Inferior parietal cortex (tissue), 1 donor: ENCODE measurements at regions not wholly inside any gene's neighbourhood (a gene's known extent, or its start where the extent isn't known, plus 50 kb on each side); places are given as distances from the start of the nearest gene placed in this dataset.
"Not testable (repeated sequence)": the region's sequence is repeated elsewhere in the genome, so short reads cannot be mapped to it uniquely, and the experiment has no call there.

ENCODE experiments used
- DNase-seq: peaks from one replicate; pipeline ENCODE4 v3.0.0-alpha.2; 2016; ENCODE audit errors: extremely low spot score

DNA sequence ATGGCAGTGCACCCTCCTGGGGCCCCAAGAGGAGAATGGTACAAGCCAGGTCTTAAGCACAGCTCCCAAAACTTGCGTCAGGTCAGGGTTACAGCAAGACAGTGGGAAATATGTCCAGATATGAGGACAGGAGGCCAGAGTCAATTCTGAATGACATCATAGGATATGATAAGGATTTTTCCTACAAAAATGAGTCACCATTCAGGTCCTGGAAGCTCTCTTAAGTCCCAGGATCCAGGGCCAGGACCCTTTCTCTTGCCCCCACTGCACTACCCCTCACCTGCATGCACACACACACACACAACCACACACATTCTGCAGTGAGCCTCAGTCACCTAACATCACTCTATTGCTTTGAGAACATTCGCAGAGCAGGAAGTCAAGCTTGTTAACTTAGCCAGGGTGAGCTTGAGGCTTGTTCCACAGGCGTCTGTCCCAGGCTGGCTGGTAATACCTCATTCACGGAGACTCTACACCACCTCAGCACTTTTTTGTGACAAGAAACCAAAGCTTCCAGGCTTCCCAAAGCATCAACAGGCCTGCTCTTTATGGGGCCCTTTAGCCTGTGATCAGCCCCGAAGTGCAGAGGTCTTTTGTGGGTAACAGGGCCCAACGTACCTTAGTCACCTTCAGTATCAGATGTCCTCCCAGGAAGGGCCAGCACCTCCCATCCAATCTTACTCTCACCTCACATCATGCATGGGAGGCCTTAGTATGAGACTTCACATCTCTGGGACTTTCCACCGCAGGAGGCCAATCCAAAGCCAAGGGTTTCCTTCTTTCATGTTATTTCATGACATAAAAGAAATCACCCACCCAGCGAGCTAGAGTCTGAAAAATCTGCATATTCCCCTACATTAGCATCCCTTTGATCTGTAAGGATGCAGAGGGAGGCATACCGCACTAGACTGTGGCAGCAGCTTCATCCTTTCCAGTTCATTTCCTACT is 74.0 kb upstream of the LIPC start:
- no peak for DNase-seq

DNA sequence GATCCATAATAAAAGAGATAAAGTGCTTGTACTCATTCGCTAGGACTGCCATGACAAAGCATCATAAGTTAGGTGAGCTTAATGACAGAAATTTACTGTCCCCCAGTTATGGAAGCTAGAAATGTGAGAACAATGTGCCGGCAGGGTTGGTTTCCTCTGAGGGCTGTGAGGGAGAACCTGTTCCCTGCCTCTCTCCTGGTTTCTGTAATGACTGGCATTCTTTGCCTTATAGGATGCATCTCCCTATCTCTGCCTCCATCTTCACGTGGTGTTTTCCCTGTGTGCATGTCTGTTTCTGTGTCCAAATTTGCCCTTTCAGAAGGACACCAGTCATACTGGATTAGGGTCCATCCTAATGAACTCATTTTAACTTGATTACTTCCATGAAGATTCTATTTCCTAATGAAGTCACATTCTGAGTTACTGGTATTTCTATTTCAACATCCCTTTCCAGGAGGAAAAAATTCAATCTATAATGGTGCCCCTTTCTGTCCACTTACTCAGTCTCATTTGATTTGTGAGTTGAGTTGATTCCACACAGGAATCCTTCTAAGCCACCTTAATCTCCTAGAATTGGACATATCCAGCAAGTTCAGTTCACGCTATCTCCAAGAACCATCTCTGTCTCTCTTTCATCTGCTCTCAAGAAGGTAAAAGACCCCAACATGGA is 71.2 kb upstream of the LIPC start:
- DNase-seq: no peak

DNA sequence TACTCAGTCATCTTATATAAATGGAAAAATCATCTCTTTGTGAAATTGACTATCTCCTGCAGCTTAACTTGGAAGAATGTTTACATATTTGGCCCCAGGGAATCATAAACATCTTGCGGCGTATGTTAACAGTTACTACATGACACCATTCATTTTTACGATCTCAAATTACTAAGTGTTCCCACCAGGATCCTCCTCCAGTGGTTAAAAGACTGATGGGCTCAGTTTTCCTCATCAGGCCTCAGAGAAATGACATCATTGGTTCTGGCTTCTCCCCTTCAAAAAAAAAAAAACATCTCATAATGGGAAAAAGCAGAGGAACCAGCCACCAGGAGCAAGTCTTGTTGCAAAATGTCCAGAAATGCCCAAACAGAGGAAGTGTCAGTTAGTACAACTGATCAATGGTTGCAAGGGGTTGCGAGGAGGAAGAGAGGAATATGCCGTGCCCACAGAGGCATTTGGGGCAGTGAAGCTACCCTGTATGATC is 70.5 kb upstream of the LIPC start:
- DNase-seq: no peak

DNA sequence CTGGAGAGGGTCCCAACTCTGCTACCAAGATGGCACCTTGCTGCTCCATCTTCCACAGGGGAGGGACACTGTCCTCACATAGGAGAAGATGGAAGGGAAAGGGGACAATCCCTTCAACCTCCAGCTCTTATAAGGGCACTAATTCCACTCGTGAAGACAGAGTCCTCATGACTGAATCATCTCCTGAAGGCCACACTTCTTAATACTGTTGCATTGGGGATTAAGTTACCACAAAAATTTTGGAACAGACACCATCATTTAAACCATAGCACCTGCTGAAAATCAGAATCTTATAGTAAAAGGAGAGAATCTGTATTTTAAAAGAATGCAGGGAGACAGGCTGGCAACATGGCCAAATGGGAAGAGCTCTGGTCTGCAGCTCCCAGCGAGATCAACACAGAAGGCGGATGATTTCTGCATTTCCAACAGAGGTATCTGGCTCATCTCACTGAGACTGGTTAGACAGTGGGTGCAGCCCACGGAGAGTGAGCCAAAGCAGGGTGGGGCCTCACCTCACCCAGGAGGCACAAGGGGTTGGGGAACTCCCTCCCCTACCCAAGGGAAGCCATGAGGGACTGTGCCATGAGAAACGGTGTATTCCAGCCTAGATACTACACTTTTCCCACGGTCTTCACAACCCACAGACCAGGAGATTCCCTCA is 69.4 kb upstream of the LIPC start:
- DNase-seq: no peak

DNA sequence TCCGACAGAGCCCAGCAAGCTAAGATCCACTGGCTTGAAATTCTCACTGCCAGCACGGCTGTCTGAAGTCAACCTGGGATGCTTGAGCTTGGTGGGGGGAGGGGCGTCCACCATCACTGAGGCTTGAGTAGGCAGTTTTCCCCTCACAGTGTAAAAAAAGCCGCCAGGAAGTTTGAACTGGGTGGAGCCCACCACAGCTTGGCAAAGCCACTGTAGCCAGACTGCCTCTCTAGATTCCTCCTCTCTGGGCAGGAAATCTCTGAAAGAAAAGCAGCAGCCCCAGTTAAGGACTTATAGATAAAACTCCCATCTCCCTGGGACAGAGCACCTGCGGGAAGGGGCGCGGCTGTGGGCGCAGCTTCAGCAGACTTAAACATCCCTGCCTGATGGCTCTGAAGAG is 68.7 kb upstream of the LIPC start:
- DNase-seq: not testable (repeated sequence)

DNA sequence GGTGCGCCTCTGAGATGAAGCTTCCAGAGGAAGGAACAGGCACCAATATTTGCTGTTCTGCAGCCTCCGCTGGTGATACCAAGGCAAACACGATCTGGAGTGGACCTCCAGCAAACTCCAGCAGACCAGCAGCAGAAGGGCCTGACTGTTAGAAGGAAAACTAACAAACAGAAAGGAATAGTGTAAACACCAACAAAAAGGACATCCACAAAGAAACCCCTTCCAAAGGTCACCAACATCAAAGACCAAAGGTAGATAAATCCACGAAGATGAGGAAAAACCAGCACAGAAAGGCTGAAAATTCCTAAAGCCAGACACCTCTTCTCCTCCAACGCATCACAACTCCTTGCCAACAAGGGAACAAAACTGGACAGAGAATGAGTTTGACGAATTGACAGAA is 68.1 kb upstream of the LIPC start:
- DNase-seq: not testable (repeated sequence)

DNA sequence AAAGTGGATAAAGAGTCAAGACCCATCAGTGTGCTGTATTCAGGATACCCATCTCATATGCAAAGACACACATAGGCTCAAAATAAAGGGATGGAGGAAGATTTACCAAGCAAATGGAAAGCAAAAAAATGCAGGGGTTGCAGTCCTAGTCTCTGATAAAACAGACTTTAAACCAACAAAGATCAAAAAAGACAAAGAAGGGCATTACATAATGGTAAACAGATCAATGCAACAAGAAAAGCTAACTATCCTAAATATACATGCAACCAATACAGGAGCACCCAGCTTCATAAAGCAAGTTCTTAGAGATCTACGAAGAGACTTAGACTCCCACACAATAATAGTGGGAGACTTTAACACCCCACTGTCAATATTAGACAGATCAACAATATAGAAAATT is 66.7 kb upstream of the LIPC start:
- not testable (repeated sequence) for DNase-seq

DNA sequence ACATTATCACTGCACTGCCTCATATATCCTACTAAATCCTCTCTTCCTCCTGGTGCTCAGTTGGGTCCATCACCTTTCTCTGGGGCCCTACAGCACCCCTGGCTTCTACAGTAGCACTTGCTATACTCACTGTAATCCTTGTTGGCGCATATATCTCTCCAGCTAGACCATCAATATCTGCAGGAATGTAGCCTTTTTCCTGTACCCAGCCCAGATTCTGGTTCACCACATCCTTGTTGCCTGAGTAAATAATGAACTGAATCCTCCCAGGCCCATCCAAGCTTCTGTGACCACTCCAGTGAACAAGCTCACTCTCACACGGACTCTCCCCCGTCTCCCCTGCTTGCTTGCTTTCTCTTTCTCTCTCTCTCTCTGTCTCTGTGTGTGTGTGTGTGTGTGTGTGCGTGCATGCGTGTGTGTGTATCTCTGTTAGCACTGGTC is 62.5 kb upstream of the LIPC start:
- DNase-seq: no peak

DNA sequence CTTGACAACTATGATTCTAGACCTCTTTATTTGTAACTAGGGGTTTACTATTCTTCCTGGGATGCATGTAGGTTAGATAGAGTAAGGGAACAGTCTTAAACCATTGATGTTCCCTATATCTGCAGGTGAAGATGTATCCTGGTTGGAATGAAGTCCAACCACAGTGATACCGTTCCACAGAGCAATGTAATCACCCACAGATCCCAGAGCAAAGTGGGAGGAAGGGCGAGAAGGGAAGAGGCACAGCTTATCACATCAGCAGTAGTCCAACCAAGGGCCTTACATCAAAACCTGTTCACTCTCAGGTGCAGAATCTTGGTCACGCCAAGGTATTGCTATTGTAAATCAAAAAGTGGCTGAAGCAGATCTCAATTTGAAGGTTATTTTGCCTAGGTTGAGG is 61.8 kb upstream of the LIPC start:
- no peak for DNase-seq

DNA sequence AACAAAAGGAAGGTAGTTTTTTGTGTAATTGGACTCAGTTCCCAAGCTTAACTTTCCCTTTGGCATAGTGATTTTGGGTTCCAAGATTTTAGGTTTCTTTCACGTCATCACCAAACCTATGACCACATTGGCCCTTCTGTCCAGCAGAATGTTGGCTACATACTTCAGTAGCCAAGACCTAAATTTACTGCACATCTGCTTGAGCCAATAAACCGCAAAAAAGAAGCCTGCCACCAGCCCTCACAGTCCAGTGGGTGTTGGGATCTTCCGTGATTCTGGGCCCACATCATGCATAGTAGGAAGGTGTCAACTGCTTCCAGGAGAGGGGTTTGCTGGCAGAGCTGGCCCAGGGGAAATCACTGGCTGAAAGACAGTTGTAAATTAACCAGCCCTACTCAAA is 57.6 kb upstream of the LIPC start:
- DNase-seq: no peak

DNA sequence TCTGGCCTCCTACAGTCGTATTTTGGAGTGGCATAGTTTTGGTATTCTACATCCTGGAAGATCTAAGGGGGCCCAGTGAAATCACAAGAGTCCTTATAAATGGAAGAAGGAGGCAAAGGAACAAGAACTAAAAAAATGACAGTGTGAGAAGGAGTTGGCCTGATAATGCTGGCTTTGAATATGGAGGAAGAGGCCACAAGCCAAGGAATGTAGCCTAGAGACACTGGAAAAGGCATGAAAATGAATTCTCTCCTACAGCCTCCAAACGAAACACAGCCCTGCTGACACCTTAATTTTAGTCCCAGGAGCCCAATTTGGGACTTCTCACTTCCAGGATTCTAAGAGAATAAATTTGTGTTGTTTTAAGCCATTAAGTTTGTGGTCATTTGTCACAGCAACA is 54.6 kb upstream of the LIPC start:
- no peak for DNase-seq

DNA sequence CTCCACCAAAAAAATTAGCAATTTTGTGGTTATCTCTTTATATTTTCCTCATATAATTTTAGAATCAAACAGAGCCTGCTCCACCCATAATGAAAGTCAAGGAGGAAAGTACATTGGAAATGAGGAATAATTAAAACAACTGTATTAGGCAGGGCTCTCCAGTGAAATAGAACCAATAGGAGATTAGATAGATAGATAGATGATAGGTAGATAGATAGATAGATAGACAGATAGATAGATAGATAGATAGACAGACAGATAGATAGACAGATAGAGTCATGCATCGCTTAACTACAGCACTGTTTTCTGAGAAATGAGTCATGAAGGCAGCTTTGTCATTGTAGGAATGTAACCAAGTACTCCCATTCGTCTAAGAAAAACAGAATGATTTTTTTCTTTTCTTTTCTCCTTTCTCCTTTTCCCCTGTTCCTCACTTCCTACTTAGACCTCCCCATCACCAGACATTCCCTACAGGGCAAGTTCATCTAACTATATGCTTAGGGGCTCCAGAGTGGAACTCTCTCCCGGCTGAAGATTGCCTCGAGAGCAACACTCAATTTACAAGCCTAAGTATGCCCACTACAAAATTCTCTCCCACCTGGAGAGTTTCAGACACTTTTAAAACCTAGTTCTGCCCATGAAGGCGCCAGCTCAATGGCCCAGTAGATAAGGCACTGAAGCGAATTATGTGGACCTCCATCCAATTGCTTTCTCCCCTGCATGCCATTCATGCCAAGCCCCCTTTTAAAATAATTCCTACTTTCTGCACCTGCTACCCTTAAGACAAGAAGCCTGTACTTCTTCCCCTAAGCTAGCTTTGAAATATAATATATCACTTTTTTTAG is 53.3 kb upstream of the LIPC start:
- no peak for DNase-seq

DNA sequence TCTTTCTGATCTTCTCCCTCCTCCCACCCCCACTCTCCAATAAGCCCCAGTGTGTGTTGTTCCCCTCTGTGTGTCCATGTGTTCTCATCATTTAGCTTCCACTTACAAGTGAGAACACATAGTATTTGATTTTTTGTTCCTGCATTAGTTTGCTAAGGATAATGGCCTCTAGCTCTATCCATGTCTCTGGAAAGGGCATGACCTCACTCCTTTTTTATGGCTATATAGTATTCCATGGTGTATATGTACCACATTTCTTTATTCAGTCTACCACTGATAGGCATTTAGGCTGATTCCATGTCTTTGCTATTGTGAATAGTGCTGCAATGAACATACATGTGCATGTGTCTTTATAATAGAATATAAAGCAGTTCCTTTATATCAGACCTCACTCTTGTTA is 52.3 kb upstream of the LIPC start:
- DNase-seq: not testable (repeated sequence)

DNA sequence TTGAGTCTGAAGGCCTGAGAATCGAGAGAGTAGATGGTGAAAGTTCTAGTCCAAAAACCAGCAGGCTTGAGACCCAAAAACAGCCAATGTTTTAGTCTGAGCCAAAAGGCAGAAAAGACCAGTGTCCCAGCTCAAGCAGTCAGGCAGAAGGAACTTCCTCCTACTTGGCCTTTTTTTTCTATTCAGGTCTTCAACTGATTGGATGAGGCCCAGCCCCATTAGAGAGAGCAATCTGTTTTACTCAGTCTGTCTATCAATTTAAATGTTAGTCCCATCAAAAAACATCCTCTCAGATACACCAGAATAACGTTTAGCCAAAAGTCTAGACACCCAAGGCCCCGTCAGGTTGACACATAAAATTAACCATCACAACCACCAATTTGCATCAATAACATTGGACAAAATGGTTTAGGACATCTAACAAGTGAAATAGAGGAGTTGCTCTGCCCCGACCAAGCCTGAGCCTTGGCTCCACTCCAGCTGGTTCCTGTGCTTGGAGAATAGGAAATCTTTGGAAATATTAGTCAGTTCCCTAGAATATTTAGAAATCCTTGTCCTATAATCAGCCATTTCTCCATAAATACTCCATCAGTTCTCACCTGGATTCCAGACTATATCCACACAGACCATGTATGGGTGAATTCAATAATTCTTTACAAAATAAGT is 51.4 kb upstream of the LIPC start:
- DNase-seq: no peak

DNA sequence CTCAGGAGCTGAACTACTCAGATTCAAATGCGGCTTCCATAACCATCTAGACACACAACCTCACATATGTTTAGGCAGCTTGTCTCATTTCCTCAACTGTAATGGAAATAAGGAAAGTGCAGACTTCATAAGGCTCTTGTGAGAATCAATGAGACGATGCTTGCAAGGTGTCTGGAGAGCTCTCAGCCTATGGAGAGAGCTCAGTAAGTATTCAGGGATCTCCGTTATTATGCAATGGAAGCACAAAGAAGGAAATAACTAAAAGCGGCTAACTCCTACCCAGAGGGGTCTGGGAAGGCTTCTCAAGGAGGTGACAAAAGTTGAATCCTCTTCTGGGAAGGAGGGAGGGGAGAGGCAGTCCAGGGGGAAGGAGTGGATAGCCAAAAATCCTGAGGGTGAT is 50.1 kb upstream of the LIPC start:
- DNase-seq: no peak
